ENCODE measurements at regions not wholly inside any gene's neighbourhood (a gene's known extent, or its start where the extent isn't known, plus 50 kb on each side); places are given as distances from the start of the nearest gene placed in this dataset.

DNA sequence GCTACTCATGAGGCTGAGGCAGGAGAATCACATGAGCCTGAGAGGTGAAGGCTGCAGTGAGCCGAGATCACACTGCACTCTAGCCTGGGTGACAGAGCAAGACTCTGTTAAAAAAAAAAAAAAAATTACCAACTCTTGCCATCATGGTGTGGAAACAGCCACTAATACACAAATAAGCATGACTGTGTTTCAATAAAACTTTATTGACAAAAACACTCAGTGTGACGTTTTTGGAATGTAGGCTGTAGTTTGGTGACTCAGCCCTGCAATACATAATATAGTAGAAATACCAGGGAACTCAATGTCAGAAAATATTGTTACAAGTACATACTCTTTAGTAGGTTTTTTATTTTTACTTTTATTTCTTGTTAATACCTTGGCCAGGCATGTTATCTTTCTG is 207.1 kb downstream of the CASP12 start:
- no peak overlapping the region for H4K91ac ChIP-seq (replicated peaks; ENCODE audit: insufficient read length, low read length)
- H4K20me1 ChIP-seq (replicated peaks in 1 of 2; ENCODE audit: control insufficient read depth in 1 of 2, insufficient read depth in 2 of 2, low read length in 2 of 2), result no peaks in the 10 kb centered on the region
- H3K4ac ChIP-seq (replicated peaks; ENCODE audit: insufficient read length, low read depth, low read length), result no peak overlapping the region
- H2BK5ac ChIP-seq (ENCODE audit: low read depth, low read length), result no peak overlapping the region
- H3K14ac ChIP-seq (ENCODE audit: insufficient read length), result no peak overlapping the region
- H3K4me1 ChIP-seq (replicated peaks in 1 of 4; ENCODE audit: control insufficient read depth in 3 of 4, insufficient read depth in 4 of 4, low read length in 3 of 4), result no peaks in the 10 kb centered on the region; a peak in 2 of 7 replicates
- H3K18ac ChIP-seq (ENCODE audit: extremely low read depth, low read length), result no peak overlapping the region
- FAIRE-seq, result no peak
- no peak overlapping the region for H3K9ac ChIP-seq (replicated peaks in 1 of 4; ENCODE audit: extremely low read depth in 1 of 4, low read depth in 3 of 4, low read length in 3 of 4)
- H2BK20ac ChIP-seq (ENCODE audit: low read length), result no peak overlapping the region
- H3K4me2 ChIP-seq (ENCODE audit: insufficient read depth in 1 of 2, low read depth in 2 of 2, low read length in 2 of 2), result no peak overlapping the region
- ChIA-PET POLR2A (ENCODE audit: partially characterized antibody) (no interaction called here), CTCF (ENCODE audit: partially characterized antibody) (no interaction called here)
- H2AK5ac ChIP-seq (ENCODE audit: low read depth, low read length), result no peak overlapping the region
- H3K9me3 ChIP-seq (ENCODE audit: insufficient read depth in 2 of 2, low read depth in 1 of 2, low read length in 1 of 2), result no peaks in the 10 kb centered on the region
- no peak overlapping the region for H4K8ac ChIP-seq (ENCODE audit: extremely low read depth, insufficient read depth, low read length)
- no peak overlapping the region for H2AFZ ChIP-seq (ENCODE audit: low read length)
- DNase-seq (ENCODE audit: low read depth in 1 of 2, low spot score in 2 of 2), result no peak
- TF ChIP-seq CHD1 (IDR thresholded peaks at IDR 0.05; ENCODE audit: low read depth, low read length), result no peak
- H3K4me3 ChIP-seq (ENCODE audit: extremely low read depth in 1 of 4, insufficient read depth in 2 of 4, low read depth in 3 of 4, low read length in 4 of 4), result no peak overlapping the region
- H3K56ac ChIP-seq (replicated peaks; ENCODE audit: insufficient read length, low read depth, low read length), result no peak overlapping the region
- no peaks in the 10 kb centered on the region for H3K27me3 ChIP-seq (replicated peaks in 1 of 4; ENCODE audit: control insufficient read depth in 3 of 4, extremely low read depth in 1 of 4, insufficient read depth in 3 of 4, low read length in 3 of 4)
- H3K79me2 ChIP-seq (ENCODE audit: control insufficient read depth in 1 of 2, insufficient read depth in 2 of 2, low read length in 2 of 2), result no peaks in the 10 kb centered on the region
- no peak overlapping the region for H3K23ac ChIP-seq (ENCODE audit: insufficient read length)
- H2BK12ac ChIP-seq (ENCODE audit: low read depth, low read length), result no peak overlapping the region
- H2BK15ac ChIP-seq (ENCODE audit: low read length), result no peak overlapping the region
- no peaks in the 10 kb centered on the region for H3K36me3 ChIP-seq (ENCODE audit: control insufficient read depth in 2 of 4, insufficient read depth in 4 of 4, low read length in 3 of 4)
- WGBS, 2 experiments (ENCODE audit: extremely low coverage in 1 of 2, insufficient coverage in 1 of 2, insufficient read length in 1 of 2, insufficient replicate concordance in 2 of 2, low coverage in 1 of 2, low lambda C conversion rate in 2 of 2, missing lambda C conversion rate in 1 of 2), result 91% methylated on average over 2 of the region's 2 CpGs; no CpG with 5 or more reads in 1 of the 2 experiments
- no peaks in the 10 kb centered on the region for H3K79me1 ChIP-seq (ENCODE audit: low read depth, low read length)
- no peak overlapping the region for H3K27ac ChIP-seq (ENCODE audit: low read depth, low read length)
- no peak overlapping the region for H2BK120ac ChIP-seq (replicated peaks; ENCODE audit: low read depth, low read length)
- no peak overlapping the region for H4K5ac ChIP-seq (ENCODE audit: insufficient read length, low read depth, low read length)
- H3K23me2 ChIP-seq (ENCODE audit: low read depth, low read length), result no peaks in the 10 kb centered on the region

All from H1 (cell line).